Activated naive CD4-positive, alpha-beta T cell treated with anti-CD3 and anti-CD28 coated beads for 36 hours (primary cell): ENCODE measurements at regions not wholly inside any gene's neighbourhood (a gene's known extent, or its start where the extent isn't known, plus 50 kb on each side); places are given as distances from the start of the nearest gene placed in this dataset.

Experiments used
- CTCF ChIA-PET: fragments of 350-600 bp; sonication (Branson Sonifier 250); formaldehyde crosslinking; loops from one replicate; lab custom pipeline; 2021; ENCODE audit warnings: antibody characterized with exemption; lab: Charles Lee
- DNase-seq: peaks from one replicate; pipeline ENCODE4 v3.0.0-alpha.2; 2020
- H3K27ac Mint-ChIP-seq: one replicate; pipeline ENCODE4 v1.8.0; 2021; ENCODE audit warnings: mild to moderate bottlenecking, mixed read lengths
- H3K27me3 Mint-ChIP-seq: one replicate; pipeline ENCODE4 v1.8.0; 2021; ENCODE audit warnings: low read depth, mixed read lengths
- H3K36me3 Mint-ChIP-seq: one replicate; pipeline ENCODE4 v1.8.0; 2021; ENCODE audit warnings: low read depth, mixed read lengths
- H3K4me1 Mint-ChIP-seq: one replicate; pipeline ENCODE4 v1.8.0; 2021; ENCODE audit warnings: low read depth, mixed read lengths
- H3K4me3 Mint-ChIP-seq: one replicate; pipeline ENCODE4 v1.8.0; 2021; ENCODE audit warnings: mild to moderate bottlenecking, moderate library complexity, mixed read lengths
- H3K9me3 Mint-ChIP-seq: one replicate; pipeline ENCODE4 v1.8.0; 2021; ENCODE audit warnings: mixed read lengths
- intact Hi-C: fragments of 100-400 bp; cut with micrococcal nuclease; formaldehyde crosslinking; loops from one replicate; pipeline ENCODE4 v1.15.1; 2023

DNA sequence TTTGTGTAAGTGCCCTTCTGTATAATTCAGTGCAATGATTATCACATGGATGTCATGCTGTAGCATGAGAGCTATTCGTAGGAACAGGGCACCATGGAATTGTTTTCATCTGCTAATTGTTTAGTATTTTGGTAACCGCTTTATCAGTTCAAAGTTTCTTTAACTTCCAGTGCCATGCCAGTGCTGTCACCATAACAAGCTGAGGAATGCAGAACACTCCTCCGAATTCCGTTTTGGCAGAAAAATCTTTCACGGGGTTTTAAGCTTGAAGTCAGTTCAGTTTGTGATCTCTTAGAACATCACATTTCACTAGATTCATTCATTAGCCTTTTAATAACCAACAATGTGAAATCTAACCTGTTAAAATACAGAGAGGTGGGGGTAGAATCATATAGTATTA lies 117.2 kb upstream of the SEMA3C start:
- Mint-ChIP-seq H3K4me1 (no peaks in the 10 kb centered on the region), H3K27ac (no peak overlapping the region), H3K36me3 (no peaks in the 10 kb centered on the region), H3K9me3 (no peaks in the 10 kb centered on the region), H3K4me3 (no peak overlapping the region), H3K27me3 (no peaks in the 10 kb centered on the region)
- CTCF ChIA-PET = no interaction called here
- intact Hi-C loops = no loop called here
- DNase-seq = no peak

GRCh38 chr7:81031996-81032395 lies 113.1 kb upstream of the SEMA3C start:
- no peaks in the 10 kb centered on the region for H3K27me3 Mint-ChIP-seq
- no peaks in the 10 kb centered on the region for H3K9me3 Mint-ChIP-seq
- no peak overlapping the region for H3K27ac Mint-ChIP-seq
- no peaks in the 10 kb centered on the region for H3K4me1 Mint-ChIP-seq
- no peak for DNase-seq
- H3K36me3 Mint-ChIP-seq = no peaks in the 10 kb centered on the region
- H3K4me3 Mint-ChIP-seq = no peak overlapping the region
- intact Hi-C loops = no loop called here
- CTCF ChIA-PET = no interaction called here

GRCh38 chr7:81031243-81031642 lies 112.4 kb upstream of the SEMA3C start:
- no peaks in the 10 kb centered on the region for H3K9me3 Mint-ChIP-seq
- no peak overlapping the region for H3K27ac Mint-ChIP-seq
- CTCF ChIA-PET = no interaction called here
- no peaks in the 10 kb centered on the region for H3K36me3 Mint-ChIP-seq
- H3K27me3 Mint-ChIP-seq = no peaks in the 10 kb centered on the region
- intact Hi-C loops = no loop called here
- H3K4me1 Mint-ChIP-seq = no peaks in the 10 kb centered on the region
- no peak for DNase-seq
- no peak overlapping the region for H3K4me3 Mint-ChIP-seq

DNA sequence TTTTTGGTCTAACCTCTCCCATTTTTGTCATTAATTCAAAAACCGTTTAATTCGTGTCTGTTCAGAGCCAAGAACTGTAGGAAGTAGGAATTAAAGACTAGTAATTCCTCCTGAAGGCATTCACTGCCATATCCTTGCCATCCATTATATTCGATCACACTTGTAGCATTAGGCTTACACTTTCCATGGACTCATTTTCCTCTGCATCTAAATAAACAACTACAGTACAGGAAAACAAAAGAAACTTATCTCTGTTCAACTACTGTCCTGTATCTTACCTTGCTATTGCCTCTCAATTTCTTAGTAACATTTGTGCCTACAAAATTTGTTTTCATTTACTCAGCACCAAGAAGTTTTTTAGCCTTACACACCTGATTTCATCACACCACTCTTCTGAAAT lies 111.6 kb upstream of the SEMA3C start:
- intact Hi-C loops = no loop called here
- Mint-ChIP-seq H3K36me3 (no peaks in the 10 kb centered on the region), H3K4me3 (no peak overlapping the region), H3K27ac (no peak overlapping the region), H3K4me1 (no peaks in the 10 kb centered on the region), H3K27me3 (no peaks in the 10 kb centered on the region), H3K9me3 (no peaks in the 10 kb centered on the region)
- CTCF ChIA-PET = no interaction called here
- DNase-seq = no peak

DNA sequence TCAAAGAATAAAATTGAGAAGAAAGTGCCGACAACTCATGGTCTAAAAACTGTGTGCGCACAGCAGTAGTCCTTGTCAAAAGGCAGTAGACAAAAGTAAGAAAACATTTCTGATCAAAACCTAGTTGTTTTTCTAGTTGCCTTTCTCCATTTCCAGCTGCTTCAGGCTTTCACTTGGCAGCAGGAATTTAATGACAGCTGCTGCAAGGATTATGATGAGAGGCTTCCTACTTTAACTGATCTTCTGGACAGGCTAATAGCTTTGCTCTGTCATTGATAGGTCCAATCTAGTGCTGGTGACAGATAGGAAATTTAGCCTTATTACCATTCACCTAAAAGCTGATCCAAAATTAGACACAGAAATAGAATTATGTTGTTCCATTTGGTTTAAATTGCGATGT lies 110.7 kb upstream of the SEMA3C start:
- no peak overlapping the region for H3K4me3 Mint-ChIP-seq
- H3K4me1 Mint-ChIP-seq = no peaks in the 10 kb centered on the region
- CTCF ChIA-PET = no interaction called here
- no peaks in the 10 kb centered on the region for H3K36me3 Mint-ChIP-seq
- intact Hi-C loops = no loop called here
- no peaks in the 10 kb centered on the region for H3K27me3 Mint-ChIP-seq
- no peaks in the 10 kb centered on the region for H3K9me3 Mint-ChIP-seq
- DNase-seq = no peak
- no peak overlapping the region for H3K27ac Mint-ChIP-seq

GRCh38 chr7:81025360-81025759 lies 106.5 kb upstream of the SEMA3C start:
- H3K27ac Mint-ChIP-seq = no peak overlapping the region
- intact Hi-C loops = no loop called here
- CTCF ChIA-PET = no interaction called here
- no peaks in the 10 kb centered on the region for H3K36me3 Mint-ChIP-seq
- no peaks in the 10 kb centered on the region for H3K4me1 Mint-ChIP-seq
- peaks cover 2% of the 10 kb centered on the region for H3K9me3 Mint-ChIP-seq
- DNase-seq = no peak
- no peak overlapping the region for H3K4me3 Mint-ChIP-seq
- H3K27me3 Mint-ChIP-seq = no peaks in the 10 kb centered on the region

DNA sequence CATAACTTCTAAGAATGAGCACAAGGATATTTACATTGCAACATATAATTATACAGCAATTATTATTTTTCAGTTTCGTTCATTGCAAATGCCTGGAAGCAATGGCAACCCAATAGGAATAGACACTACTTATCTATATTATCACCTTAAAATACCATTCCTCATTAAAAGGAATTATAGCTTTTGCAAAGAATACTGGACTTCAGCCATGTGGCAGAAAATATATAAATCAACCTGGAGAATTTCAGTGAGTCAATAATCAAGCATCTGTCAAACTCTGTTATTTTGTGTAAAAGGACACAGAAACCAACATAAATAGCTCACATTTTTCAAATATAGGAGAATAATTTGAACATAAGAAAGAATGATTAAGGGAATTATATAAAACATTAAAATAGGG lies 96.1 kb upstream of the SEMA3C start:
- no peak for DNase-seq
- Mint-ChIP-seq H3K9me3 (peaks cover 5% of the 10 kb centered on the region), H3K27me3 (no peaks in the 10 kb centered on the region), H3K36me3 (no peaks in the 10 kb centered on the region), H3K4me1 (no peaks in the 10 kb centered on the region), H3K27ac (no peak overlapping the region), H3K4me3 (no peak overlapping the region)
- CTCF ChIA-PET = no interaction called here
- intact Hi-C loops = no loop called here

DNA sequence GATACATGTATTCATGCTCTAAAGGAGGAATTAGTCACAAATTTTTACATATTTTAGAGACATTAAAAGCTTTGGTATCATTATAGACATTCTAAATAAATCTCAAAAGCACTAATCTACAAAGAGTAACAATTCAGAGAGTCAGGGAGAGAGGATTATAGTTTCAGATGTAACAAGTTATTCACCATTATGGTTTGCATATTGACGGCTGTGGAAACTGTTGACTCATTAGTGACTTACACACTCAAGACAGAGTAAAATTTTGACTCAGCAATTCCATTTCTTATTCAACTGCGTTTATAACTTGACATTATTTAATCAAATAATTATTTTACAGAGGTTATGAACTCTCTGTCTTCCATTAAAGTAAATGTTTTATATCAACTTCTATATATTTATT lies 95.4 kb upstream of the SEMA3C start:
- intact Hi-C loops = no loop called here
- Mint-ChIP-seq H3K36me3 (no peaks in the 10 kb centered on the region), H3K27me3 (no peaks in the 10 kb centered on the region), H3K27ac (no peak overlapping the region), H3K4me3 (no peak overlapping the region), H3K9me3 (peaks cover 5% of the 10 kb centered on the region), H3K4me1 (no peaks in the 10 kb centered on the region)
- CTCF ChIA-PET = no interaction called here
- no peak for DNase-seq

DNA sequence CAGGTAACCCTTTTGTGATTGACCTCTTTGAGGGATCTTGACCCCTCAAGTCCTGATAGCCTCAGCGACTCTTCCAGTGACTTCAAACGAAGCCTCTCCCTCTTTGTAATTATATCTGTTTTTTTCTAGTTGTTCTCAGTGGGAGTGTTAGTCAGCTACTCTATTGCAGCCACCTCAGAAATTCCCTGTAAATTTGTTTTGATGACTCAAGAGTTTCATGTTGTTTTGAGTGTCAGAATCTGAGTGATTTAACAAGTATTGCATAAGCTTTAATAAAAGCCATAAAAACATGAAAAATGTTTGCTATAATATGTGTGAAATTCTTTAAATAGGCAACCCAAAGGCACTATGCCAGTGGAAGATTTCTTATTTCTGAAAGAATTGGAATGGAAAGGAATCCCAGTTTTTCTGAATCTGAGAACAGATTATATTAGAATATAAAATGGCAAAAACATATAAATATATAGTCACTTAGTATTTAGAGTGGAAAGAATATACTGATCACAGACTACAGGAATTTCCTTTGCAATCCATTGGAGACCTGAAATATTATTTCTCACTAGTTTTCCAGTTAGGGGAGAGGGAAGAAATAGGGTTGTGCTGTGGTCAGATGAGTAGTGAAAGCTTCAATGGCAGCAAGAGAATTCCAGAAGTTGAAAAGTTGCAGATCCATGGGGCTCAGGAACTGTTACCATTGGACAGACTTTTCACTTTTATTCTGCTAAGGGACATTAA lies 94.4 kb upstream of the SEMA3C start:
- CTCF ChIA-PET = interaction anchor here (0.6 kb wide), 1 partner anchor 1406 kb away, joined by 3 read pairs; no protein-coding TSS in a partner anchor
- H3K36me3 Mint-ChIP-seq = no peaks in the 10 kb centered on the region
- intact Hi-C loops = no loop called here

GRCh38 chr7:81008901-81009300 lies 90.0 kb upstream of the SEMA3C start:
- Mint-ChIP-seq H3K9me3 (peaks cover 12% of the 10 kb centered on the region), H3K4me3 (no peak overlapping the region), H3K36me3 (no peaks in the 10 kb centered on the region), H3K27ac (no peak overlapping the region), H3K4me1 (no peaks in the 10 kb centered on the region), H3K27me3 (no peaks in the 10 kb centered on the region)
- CTCF ChIA-PET = no interaction called here
- intact Hi-C loops = no loop called here
- no peak for DNase-seq

More for the DNA sequence above, 94.4 kb upstream of the SEMA3C start:
- no peak overlapping the region for H3K27ac Mint-ChIP-seq
- H3K9me3 Mint-ChIP-seq = peaks cover 9% of the 10 kb centered on the region
- H3K4me3 Mint-ChIP-seq = no peak overlapping the region
- no peaks in the 10 kb centered on the region for H3K27me3 Mint-ChIP-seq
- no peaks in the 10 kb centered on the region for H3K4me1 Mint-ChIP-seq
- no peak for DNase-seq

DNA sequence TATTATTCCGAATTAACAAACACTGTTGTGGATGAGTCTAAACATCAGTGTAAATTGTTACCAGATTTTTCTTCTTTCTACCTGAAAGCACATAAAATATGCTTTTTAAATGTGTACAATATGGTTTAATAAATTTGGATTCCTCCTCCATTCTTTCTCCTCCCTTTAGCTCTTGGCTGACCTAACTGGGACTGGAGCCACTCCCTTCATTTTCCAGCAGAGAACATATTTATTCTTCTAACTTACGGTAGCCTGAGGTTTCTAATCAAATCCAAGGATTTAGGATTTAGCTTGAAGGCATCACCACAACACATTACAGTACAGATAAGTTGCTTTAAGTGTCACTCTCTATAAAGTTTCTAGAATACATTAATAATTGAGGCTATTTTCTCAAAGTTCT lies 88.2 kb upstream of the SEMA3C start:
- no peak overlapping the region for H3K4me3 Mint-ChIP-seq
- H3K4me1 Mint-ChIP-seq = no peaks in the 10 kb centered on the region
- no peak overlapping the region for H3K27ac Mint-ChIP-seq
- CTCF ChIA-PET = no interaction called here
- H3K9me3 Mint-ChIP-seq = peaks cover 7% of the 10 kb centered on the region
- no peak for DNase-seq
- H3K27me3 Mint-ChIP-seq = no peaks in the 10 kb centered on the region
- intact Hi-C loops = no loop called here
- no peaks in the 10 kb centered on the region for H3K36me3 Mint-ChIP-seq

- no peaks in the 10 kb centered on the region for H3K36me3 Mint-ChIP-seq
Observed at GRCh38 chr7:81005254-81005653, 86.4 kb upstream of the SEMA3C start.

GRCh38 chr7:81004098-81004497 lies 85.2 kb upstream of the SEMA3C start:
- Mint-ChIP-seq H3K4me1 (no peaks in the 10 kb centered on the region), H3K9me3 (peaks cover 8% of the 10 kb centered on the region), H3K27ac (no peak overlapping the region), H3K27me3 (no peaks in the 10 kb centered on the region), H3K36me3 (no peaks in the 10 kb centered on the region), H3K4me3 (no peak overlapping the region)
- no peak for DNase-seq
- intact Hi-C loops = no loop called here
- CTCF ChIA-PET = interaction anchor here (0.6 kb wide), 1 partner anchor 11 kb away, joined by 3 read pairs; no protein-coding TSS in a partner anchor

More at GRCh38 chr7:81005254-81005653, 86.4 kb upstream of the SEMA3C start:
- Mint-ChIP-seq H3K4me1 (no peaks in the 10 kb centered on the region), H3K27me3 (no peaks in the 10 kb centered on the region), H3K9me3 (peaks cover 8% of the 10 kb centered on the region), H3K4me3 (no peak overlapping the region), H3K27ac (no peak overlapping the region)
- CTCF ChIA-PET = no interaction called here
- DNase-seq = no peak
- intact Hi-C loops = no loop called here
